GM06990 (cell line): ENCODE measurements at regions not wholly inside any gene's neighbourhood (a gene's known extent, or its start where the extent isn't known, plus 50 kb on each side); places are given as distances from the start of the nearest gene placed in this dataset.

ENCODE experiments used
- DNase-seq: peaks from one replicate; pipeline ENCODE4 v3.0.0-alpha.2; 2011; ENCODE audit not compliant: insufficient read length; ENCODE audit errors: extremely low read depth
- H3K27me3 ChIP-seq: replicated peaks from 2 replicates; pipeline ENCODE4 v1.6.0; 2011; ENCODE audit warnings: low read length; ENCODE audit not compliant: control insufficient read depth, insufficient read depth
- H3K36me3 ChIP-seq: 2 replicates; pipeline ENCODE4 v1.5.1; 2011; ENCODE audit warnings: low read length; ENCODE audit not compliant: control insufficient read depth, insufficient read depth
- H3K4me3 ChIP-seq: replicated peaks from 2 replicates; pipeline ENCODE4 v1.5.1; 2011; ENCODE audit warnings: low read depth, mild to moderate bottlenecking, control low read depth, low read length
- TF ChIP-seq, protein P1 (sequence below): IDR thresholded peaks from 2 replicates; pipeline ENCODE4 v1.5.1; 2011; ENCODE audit warnings: low read length, control low read depth, mild to moderate bottlenecking, inconsistent platforms; ENCODE audit not compliant: insufficient read depth, poor library complexity, severe bottlenecking

DNA sequence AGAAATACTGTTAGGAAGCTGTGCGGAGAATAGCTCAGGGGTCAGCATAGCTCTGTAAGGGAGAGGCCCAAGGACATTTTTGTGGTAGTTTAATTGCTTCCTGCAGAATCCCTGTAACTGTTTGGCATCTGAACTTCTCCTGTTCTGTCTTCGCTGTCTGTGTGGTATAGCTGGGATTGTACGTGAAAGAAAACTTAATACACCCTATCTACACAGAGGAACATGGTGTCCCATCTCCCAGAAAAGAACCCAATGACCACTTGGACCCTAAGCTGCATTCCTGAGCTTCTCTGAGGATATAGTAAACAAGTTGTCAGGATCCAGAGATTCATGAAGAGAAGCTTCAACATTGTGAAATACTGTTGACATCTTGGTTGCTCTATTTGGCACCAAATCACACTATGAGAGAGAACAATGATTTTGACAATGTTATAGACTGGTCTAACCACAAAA, 81.3 kb downstream of the CDC42EP3 start:
- no peaks in the 10 kb centered on the region for H3K27me3 ChIP-seq
- H3K4me3 ChIP-seq: no peak overlapping the region
- H3K36me3 ChIP-seq: no peaks in the 10 kb centered on the region
- DNase-seq: no peak
- TF ChIP-seq, protein P1, sequence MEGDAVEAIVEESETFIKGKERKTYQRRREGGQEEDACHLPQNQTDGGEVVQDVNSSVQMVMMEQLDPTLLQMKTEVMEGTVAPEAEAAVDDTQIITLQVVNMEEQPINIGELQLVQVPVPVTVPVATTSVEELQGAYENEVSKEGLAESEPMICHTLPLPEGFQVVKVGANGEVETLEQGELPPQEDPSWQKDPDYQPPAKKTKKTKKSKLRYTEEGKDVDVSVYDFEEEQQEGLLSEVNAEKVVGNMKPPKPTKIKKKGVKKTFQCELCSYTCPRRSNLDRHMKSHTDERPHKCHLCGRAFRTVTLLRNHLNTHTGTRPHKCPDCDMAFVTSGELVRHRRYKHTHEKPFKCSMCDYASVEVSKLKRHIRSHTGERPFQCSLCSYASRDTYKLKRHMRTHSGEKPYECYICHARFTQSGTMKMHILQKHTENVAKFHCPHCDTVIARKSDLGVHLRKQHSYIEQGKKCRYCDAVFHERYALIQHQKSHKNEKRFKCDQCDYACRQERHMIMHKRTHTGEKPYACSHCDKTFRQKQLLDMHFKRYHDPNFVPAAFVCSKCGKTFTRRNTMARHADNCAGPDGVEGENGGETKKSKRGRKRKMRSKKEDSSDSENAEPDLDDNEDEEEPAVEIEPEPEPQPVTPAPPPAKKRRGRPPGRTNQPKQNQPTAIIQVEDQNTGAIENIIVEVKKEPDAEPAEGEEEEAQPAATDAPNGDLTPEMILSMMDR: no peak
